HCEC 1CT (cell line): ENCODE measurements at regions not wholly inside any gene's neighbourhood (a gene's known extent, or its start where the extent isn't known, plus 50 kb on each side); places are given as distances from the start of the nearest gene placed in this dataset.
A peak's percentile ranks its signal among the peaks of the same experiment; 100 is the strongest.
"Not testable (repeated sequence)": the region's sequence is repeated elsewhere in the genome, so short reads cannot be mapped to it uniquely, and the experiment has no call there.

Source experiments
- DNase-seq: peaks from one replicate; pipeline ENCODE4 v3.0.0-alpha.2; 2017

DNA sequence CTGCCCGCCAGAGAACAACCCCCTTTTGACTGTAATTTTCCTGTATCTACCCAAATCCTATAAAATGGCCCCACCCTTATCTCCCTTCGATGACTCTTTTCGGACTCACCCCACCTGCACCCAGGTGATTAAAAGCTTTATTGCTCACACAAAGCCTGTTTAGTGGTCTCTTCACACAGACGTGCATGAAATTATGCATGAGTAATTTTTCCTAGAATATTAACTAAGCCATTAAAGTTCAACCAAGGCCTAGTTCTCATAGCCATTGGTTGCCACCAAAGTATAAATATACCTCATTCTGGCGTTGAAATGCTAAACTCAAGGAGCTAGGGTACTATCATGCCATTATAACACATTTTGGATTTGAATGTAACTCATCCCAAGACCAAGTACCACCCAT is 243.9 kb downstream of the ZNF608 start:
- DNase-seq = no peak

DNA sequence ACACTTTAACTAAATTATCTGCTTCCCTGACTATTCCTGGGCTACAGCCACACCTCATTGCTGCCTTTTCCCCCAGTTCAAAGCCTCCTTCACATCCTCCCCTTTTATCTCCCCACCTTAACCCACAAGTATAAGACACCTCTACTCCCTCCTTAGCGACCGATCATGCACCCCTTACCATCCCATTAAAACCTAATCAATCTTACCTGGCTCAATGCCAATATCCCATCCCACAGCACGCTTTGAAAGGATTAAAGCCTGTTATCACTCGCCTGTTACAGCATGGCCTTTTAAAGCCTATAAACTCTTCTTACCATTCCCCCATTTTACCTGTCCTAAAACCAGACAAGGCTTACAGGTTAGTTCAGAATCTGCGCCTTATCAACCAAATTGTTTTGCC is 246.6 kb downstream of the ZNF608 start:
- not testable (repeated sequence) for DNase-seq

DNA sequence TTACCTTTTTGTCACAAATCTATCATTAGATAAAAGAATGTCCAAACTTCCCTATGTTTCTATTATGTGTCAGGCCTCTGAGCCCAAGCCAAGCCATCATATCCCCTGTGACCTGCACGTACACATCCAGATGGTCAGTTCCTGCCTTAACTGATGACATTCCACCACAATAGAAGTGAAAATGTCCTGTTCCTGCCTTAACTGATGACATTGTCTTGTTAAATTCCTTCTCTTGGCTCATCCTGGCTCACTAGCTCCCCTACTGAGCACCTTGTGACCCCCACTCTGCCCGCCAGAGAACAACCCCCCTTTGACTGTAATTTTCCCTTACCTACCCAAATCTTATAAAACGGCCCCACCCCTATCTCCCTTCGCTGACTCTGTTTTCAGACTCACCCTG is 249.5 kb downstream of the ZNF608 start:
- not testable (repeated sequence) for DNase-seq

DNA sequence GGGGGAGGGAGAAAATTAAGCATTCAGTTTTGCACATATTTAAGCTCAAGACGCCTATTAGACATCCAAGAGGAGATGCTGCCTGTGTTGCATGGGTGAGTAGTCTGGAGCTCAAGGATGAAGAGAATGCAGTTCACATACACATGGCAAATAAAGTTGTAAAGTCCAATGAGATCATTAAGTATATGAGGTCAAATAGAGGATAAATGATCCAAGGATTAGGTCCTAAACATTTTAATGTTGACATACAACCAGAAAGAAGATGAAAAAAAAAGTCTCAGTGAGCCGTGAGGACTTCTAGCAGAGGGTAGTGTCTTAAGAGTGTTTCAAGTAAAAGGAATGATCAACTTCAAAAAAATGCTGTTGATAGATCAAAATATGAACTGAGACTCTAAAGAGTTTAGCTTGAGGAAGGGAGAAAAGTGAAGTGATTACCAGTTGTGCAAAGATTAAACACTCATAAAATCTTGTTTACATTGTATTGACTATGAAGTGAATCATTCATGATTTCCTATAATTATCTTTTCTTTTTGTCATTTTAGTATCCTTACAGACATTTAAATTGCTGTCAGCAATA is 251.8 kb downstream of the ZNF608 start:
- DNase-seq = peak; percentile 38

DNA sequence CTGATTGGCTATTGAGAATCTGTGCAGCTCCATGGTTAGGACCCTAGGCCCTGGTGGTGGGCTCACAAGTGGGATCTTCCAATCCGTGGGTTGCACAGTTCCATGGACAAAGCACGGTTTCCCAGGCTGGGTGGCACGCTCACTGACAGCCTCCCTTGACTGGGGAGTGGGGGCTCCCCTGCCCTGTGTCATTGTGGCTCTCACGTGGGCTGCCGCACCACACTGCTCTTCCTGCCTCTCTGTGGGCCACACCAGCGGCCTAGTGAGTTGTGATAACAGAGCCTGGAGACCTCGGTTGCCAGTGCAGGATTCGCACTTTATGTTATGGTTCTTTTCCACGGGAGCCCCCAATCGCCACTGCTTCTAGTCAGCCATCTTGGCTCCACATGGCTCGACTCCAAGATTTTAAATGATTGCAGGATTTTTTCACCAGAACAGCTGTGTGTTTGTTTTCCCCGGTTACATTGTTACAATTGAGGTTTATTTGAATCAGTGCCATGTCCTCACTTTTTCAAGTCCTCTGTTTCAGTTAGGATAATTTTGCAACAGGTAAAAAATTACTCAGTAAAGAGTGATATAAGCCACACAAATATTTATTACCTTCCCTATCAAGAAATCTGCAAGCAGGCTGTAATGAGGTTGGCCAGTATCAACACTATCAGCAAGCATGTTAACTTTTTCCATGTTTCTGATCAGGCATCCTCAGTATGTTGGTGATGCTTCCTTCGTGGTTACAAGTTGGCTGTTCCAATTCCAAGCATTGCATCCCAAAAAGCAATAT is 253.8 kb downstream of the ZNF608 start:
- no peak for DNase-seq

DNA sequence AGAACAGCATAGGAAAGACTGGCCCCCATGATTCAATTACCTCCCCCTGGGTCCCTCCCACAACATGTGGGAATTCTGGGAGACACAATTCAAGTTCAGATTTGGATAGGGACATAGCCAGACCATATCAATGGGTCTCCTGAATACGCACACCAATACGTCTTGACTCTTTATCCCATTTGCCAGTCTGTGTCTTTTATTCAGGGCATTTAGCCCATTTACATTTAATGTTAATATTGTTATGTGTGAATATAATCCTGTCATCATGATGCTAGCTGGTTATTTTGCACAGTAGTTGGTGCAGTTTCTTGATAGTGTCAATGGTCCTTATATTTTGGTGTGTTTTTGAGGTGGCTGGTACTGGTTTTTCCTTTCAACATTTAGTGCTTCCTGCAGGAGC is 256.1 kb downstream of the ZNF608 start:
- not testable (repeated sequence) for DNase-seq

DNA sequence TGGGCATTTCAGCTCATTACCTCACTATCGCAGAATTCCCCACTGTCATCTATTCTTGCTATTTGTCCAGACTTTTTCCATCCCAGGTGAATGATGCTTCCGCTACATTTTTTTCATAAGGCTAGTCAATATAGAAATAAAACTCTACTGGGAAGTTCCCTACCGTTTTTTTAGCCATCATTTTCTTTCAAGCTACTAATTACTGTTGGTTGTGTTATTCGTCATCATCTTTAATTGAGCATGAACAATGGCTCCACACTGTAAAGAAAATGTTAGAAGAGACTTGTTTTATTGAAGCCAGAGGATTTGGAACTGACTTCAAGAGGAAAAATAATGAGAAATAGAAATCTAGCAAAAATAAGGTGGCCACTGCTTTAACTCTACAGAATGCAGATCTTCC is 265.0 kb downstream of the ZNF608 start:
- no peak for DNase-seq

DNA sequence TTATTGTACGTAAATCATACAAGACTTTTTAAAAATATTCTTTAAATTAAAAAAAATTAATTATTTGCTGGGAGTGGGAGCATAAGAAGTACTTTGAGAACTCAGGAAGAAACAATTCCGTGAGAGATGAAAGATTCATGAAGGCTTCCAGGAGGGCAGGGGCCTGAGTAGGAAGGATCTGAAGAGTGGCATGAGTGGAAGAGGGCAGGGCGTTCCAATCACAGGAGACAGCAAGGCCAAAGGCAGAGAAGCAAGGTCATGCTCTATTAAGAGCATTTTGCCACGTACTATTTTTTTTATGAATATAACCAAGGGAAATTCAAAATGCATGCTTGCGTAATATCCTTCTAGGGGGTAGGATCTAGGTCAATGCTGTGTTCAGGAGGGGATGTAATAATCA is 265.5 kb downstream of the ZNF608 start:
- DNase-seq = no peak

DNA sequence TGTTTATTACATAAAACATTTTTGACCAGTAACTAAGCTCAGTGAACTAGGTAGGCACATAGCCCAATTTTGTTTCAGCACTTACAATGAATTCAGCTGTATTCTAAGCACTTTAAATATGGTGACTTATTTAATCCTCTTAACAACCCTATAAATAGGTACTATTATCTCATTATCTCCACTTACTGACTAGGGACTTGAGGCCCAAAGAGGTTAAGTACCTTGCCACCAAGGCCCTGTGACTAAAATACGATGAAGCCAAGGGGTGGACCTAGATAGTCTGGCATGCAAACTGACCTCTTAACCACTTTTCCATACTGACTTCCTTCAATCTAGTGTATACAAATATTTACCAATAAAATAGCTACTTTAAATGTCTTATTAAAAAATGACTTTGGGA is 266.4 kb downstream of the ZNF608 start:
- DNase-seq = no peak

DNA sequence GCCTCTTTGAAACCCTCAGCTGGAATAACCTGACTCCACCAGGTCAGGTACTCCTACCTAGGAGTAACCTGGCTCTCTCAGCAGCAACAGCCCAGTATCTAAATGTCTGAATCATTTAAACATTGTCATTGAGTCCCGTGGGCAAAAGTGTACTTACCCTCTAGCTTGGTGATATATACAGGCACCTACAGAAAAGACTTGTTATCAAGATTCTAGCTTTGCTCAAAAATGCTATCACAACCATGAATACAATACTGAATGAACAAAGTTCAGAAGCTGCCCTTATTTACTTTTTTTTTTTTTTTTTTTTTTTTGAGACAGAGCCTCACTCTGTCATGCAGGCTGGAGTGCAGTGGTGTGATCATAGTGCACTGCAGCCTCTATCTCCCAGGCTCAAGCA is 268.2 kb downstream of the ZNF608 start:
- no peak for DNase-seq

DNA sequence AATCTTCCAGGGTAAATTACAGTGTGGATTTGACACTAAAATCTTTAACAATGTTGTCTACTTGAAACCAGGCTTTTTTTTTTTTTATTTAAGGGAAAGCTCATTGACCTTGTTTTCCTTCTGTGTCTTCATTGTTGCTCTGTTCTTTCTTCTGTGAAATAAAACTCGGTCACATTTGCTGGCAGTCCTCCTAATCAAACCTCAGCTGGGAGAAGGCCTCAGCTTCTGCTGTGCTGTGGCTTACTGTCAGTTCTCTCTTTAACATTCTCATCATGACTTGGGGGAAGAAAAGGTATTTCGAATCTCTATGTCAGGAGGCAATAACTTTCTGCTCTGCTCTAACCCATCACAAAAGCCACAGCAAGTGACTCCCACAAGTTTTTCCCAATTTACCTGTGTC is 268.9 kb downstream of the ZNF608 start:
- no peak for DNase-seq

DNA sequence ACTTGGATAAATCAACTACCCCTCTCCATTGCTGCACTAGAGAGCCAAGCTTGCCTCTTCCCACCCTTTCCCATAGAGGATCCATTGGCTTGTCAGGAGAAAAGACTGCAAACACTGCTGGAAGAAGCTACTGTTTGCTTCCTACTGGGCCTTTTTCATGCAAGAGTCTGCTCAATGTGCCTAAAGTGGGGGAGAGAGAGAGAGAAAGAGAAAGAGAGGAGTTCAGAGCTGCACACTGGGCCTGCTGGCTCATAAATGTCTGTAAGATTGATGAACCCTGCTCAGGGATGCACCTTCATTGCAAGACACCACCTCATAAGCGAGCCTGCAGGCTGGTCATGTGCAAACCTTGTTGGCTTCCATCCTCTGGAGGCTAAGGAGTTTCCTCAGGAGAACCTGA is 269.4 kb downstream of the ZNF608 start:
- no peak for DNase-seq

DNA sequence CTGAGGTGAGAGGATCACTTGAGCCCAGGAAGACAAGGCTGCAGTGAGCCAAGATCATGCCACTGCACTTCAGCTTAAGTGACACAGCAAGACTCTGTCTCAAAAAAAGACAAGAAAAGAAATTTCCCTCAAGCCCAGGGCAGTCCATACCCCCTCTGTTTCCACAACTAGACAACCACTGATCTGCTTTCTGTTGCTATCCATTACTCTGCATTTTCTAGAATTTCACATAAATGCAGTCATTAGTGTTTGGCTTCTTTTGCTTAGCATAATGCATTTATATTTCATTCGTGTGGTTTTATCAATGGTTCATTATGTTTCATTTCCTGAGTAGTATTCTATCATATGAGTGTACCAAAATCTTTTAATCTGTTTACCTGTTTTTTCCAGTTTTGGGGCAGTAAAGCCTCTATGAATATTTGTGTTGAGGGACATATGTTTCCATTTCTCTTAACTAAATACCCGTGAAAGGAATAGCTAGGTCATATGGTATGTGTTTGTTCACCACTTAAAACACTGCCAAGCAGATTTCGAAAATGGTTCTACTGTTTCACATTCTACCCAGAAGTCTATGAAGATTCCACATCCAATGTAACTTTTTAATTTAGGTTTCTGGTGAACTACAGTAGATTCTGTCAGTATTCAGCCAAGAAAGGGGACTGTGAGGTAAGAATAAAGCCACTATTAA is 271.8 kb downstream of the ZNF608 start:
- no peak for DNase-seq

DNA sequence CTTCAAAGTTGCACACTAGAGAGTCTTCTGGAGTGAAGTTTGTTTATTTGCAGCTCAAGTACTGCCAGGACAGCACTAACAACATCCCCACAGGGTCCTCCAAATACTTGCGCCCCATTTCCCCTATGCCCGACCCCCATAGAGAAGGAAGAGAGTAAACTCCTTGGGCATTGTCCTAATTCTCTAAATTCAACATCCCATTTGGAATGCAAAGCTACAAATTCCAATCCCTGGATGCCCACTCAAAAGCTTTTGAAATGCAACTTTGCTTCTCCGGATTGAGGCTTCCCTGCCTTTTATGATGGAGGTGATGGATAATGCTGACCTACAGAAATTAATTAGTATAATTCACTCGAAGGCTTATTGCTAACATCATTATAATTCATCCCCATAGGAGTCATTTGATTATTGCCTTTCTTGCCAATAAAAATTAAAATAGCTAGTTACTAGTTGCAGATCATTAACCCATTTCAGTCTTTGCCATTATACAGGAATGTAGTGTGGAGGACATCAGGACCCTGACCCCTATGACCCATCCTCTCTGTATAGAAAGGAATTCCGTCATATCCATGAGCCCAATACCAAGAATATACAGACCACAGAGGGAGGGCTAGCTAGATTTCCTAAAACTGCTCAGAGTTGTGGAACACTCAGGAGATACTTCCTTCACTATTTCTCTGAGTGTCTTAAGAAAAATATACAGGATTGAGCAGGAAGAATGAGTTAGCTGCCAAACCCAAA is 277.6 kb downstream of the ZNF608 start:
- DNase-seq = no peak

DNA sequence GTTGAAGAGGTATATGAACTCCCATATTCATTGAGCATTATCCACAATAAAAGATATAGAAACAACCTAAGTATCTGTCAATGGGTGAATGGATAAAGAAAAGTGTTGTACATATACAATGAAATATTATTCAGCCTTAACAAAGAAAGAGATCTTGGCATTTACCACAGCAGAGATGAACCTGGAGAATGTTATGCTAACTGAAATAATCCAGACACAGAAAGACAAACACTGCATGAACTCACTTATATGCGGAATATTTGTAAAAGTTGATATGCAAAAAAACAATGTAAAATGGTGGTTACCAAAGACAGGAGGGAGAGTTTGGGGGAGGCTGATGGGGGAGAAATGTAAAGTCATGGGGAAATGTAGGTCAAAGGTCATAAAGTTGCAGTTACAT is 278.7 kb downstream of the ZNF608 start:
- no peak for DNase-seq

DNA sequence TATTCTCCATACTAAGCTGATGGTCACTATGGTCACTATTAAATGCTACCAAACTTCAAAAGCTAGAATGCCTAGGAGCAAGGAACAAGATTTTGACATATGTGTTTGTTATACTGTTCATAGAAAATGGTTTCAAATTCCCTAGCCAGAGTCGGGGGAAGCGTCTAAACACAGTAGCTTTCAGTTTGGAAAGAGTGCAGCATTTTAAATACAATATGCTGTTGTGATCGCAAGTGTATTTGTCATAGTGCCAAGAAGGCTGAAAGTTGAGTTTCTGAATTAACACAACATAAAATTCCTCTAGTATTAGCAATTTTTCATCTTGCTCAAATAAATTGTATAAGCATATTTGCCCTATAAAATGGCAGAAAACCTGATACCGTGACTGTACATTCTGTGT is 280.4 kb downstream of the ZNF608 start:
- DNase-seq = no peak

DNA sequence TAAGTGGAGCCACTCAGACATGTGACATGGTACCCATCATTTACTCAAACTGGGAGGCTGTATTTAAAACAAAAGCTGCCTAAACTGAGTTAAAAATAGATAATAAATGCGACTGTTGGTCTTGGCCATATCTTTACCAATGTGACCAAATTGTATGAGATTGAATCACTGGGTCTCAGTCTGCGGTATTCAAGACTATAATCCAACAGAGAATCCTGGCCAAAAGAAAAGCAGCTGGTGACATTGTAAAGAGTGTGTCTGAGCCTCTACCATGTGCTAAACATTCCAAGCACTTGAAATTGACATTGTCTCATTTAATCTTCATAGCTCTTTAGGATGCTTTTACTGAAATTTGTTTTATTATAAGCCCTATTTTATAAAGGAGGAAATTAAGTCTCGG is 282.6 kb downstream of the ZNF608 start:
- DNase-seq = no peak

DNA sequence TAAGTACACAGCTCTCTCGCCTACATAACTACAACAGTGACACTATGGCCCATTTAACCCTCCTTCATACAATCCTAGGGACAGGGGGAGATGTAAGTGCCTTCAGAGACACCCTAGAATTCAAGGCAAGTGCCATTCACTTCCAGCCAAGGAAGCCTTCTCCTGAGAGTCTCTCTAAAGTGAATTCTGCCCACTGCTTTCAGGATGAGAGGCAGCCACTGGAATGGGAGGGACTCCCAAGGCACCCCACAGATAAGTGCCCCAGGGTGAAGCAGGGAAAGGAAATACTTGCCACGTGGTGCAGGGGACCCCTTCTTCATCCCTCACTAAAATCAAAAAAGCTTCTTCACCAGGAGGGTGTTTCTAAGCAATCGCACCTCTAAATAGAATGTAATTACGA is 283.7 kb downstream of the ZNF608 start:
- no peak for DNase-seq

DNA sequence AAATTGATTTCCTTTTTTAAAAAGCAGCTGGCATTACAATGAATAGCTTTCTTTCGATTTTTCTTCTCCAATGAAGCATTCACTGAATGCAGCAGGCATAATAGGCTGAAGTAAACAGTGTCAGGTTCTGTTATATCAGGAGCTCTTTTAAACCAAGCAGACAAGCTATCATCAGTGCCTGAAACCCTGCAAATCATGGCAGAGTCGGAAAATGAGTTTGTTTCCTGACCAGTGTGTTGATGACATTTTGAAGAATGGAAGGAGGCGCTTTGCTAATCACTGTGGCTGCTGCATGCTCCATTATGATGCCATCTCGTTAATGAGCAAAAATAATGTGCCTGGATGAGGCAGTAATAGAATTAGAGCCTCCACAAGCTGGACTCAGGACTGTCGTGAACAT is 284.5 kb downstream of the ZNF608 start:
- no peak for DNase-seq

DNA sequence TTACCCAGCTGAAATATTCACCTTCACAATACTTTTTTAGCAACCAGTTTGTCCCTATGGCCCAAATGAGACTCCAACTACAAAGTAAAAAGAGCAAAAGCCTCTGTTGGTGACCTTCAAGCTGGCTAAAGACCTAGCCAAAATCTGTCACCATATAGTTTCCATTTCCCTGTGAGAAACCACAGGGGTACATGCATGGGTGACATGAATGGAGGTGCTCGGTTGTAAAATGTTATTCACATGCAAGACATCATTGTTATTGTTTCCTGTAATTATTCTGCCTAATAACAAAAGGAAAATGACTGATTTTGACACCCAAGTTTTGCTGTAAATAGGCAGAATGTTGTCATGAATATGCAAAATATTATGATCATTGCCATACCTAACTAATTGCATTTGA is 285.3 kb downstream of the ZNF608 start:
- no peak for DNase-seq

DNA sequence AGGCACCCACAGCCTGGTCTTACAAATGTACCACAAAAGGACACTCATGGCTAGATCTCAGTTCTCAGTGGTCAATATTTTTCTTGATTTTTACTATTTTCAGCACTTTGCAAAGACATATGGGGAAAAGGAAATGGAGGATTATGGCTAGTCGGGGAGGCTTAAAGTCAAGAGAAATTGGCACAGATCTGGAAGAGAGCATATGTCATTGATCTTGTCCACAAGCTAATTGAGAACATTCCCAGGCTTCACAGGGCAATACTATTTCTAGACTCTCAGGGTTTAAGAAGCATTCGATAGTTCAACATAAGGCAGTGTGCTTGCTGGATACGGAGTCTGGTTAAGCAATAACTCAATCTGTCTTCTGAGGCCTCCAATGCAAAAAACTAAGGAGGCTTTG is 285.8 kb downstream of the ZNF608 start:
- no peak for DNase-seq

DNA sequence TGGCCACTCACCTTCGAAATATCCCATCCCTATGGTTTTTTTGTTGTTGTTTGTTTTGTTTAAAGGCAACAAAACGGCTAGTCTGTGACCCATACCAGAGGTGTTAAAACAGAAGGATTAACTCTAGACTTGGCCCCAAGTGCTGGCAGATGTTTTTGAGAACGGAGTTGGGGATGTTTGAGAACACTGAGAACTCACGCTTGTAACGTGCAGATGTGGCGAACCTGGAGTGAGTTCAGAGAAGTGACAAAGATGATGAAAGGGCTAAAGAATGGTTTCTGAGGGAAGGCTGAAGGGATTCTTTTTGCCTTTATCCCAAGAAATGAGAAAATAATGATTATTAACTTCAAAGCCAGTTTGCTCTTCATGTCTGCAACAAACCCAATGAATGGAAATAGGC is 286.5 kb downstream of the ZNF608 start:
- DNase-seq = no peak

DNA sequence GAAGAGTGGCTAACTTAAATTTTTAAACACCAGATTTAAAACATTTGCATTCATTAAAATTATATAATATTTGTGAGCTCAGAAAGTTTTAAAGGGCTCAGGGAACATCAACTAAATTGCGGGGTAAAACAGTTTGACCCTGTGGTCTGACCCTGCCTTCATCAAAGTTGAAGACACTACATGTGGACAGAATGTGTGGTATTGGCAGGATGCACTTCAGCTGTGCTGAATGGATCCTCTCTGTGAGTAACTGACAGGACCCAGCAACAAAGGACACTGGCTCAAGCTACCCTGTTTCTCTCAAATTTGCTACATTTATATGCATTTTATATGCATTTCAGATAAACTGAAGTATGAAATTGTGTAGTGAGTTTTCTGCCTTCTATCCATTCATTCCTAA is 288.5 kb downstream of the ZNF608 start:
- DNase-seq = no peak

DNA sequence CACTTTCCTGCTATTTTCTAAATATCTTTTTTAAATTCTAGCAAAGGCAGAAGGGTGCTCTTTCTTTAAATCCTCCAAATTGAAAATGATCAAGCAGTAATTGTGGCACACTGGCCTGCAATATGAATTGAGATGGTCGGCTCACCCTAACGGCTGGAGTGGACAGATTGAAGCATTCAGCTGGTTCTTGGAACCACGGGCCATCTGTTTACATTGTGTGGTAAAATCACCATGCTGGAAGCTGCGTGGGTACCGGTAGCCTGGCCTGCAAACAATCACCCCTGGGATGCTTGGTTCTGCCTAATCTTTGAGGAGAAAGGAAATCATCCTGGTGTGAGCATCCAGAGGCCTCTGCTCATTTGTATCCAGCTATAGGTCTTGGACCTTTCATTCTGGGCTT is 289.3 kb downstream of the ZNF608 start:
- no peak for DNase-seq
